Osteoblast (primary cell): ENCODE measurements at regions not wholly inside any gene's neighbourhood (a gene's known extent, or its start where the extent isn't known, plus 50 kb on each side); places are given as distances from the start of the nearest gene placed in this dataset.

Experiments used
- DNase-seq: peaks from one replicate; pipeline ENCODE4 v3.0.0; 2011; ENCODE audit warnings: low spot score, mixed read lengths; ENCODE audit not compliant: insufficient read length; ENCODE audit errors: missing footprints
- H2AFZ ChIP-seq: 2 replicates; pipeline ENCODE4 v1.6.0; 2011; ENCODE audit warnings: mild to moderate bottlenecking, low read length
- H3K27ac ChIP-seq: 2 replicates; pipeline ENCODE4 v1.5.1; 2011; ENCODE audit warnings: mild to moderate bottlenecking, low read depth, low read length, moderate library complexity
- H3K27me3 ChIP-seq: 2 replicates; pipeline ENCODE4 v1.6.0; 2012; ENCODE audit warnings: mild to moderate bottlenecking, control low read depth, inconsistent platforms, low read length, moderate library complexity; ENCODE audit not compliant: insufficient read depth
- H3K36me3 ChIP-seq: 2 replicates; pipeline ENCODE4 v1.5.1; 2011; ENCODE audit warnings: mild to moderate bottlenecking, low read length, control low read depth, moderate library complexity; ENCODE audit not compliant: insufficient read depth
- H3K4me1 ChIP-seq: 2 replicates; pipeline ENCODE4 v1.5.1; 2011; ENCODE audit warnings: mild to moderate bottlenecking, low read length, control low read depth, moderate library complexity; ENCODE audit not compliant: insufficient read depth
- H3K4me2 ChIP-seq: 2 replicates; pipeline ENCODE4 v1.6.0; 2011; ENCODE audit warnings: mild to moderate bottlenecking, low read length; ENCODE audit not compliant: insufficient read depth
- H3K4me3 ChIP-seq: fragments of 200-600 bp; sonication (generic); 3 replicates; pipeline ENCODE4 v1.5.1; 2012; ENCODE audit warnings: mild to moderate bottlenecking, low read length, inconsistent platforms; ENCODE audit not compliant: insufficient read depth
- H3K79me2 ChIP-seq: 2 replicates; pipeline ENCODE4 v1.6.0; 2012; ENCODE audit warnings: mild to moderate bottlenecking, low read length, control low read depth, inconsistent platforms; ENCODE audit not compliant: insufficient read depth
- H3K9me3 ChIP-seq: 2 replicates; pipeline ENCODE4 v1.5.1; 2011; ENCODE audit warnings: low read depth, low read length, control low read depth
- H4K20me1 ChIP-seq: 2 replicates; pipeline ENCODE4 v1.6.0; 2012; ENCODE audit warnings: mild to moderate bottlenecking, low read length, control low read depth; ENCODE audit not compliant: insufficient read depth
- CTCF ChIP-seq: IDR thresholded peaks from 2 replicates; pipeline ENCODE4 v1.5.1; 2011; ENCODE audit warnings: mild to moderate bottlenecking, low read depth, low read length, moderate library complexity; ENCODE audit errors: extremely low read depth

DNA sequence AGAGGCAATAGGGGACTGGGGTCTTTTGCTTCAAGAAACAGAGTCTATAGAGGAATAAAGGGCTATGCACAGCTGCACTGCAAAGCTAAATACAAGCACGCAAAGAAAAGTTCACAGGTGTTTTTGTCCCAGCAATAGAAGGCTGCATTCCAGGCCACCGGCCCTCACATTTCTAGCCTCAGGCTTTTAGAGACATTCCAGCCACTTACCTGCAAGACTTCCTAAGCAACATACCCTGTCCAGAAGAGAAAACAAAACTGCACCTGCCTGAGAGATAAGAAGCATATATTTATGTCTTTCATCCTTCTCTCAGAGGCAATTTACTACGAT lies 220.5 kb downstream of the OPA1 start:
- no peaks in the 10 kb centered on the region for H3K36me3 ChIP-seq
- H3K27me3 ChIP-seq = peaks cover 55% of the 10 kb centered on the region
- no peak overlapping the region for H3K4me2 ChIP-seq
- no peak overlapping the region for H3K27ac ChIP-seq
- H3K79me2 ChIP-seq = no peaks in the 10 kb centered on the region
- no peak overlapping the region for H2AFZ ChIP-seq
- H3K4me1 ChIP-seq = no peaks in the 10 kb centered on the region
- no peaks in the 10 kb centered on the region for H4K20me1 ChIP-seq
- H3K9me3 ChIP-seq = no peaks in the 10 kb centered on the region
- H3K4me3 ChIP-seq = no peak overlapping the region
- DNase-seq = no peak
- no peak for TF ChIP-seq CTCF

- Histone ChIP-seq H3K27ac (no peak overlapping the region), H3K79me2 (no peaks in the 10 kb centered on the region), H3K36me3 (no peaks in the 10 kb centered on the region), H3K4me2 (no peak overlapping the region), H3K27me3 (peaks cover 57% of the 10 kb centered on the region), H3K4me1 (no peaks in the 10 kb centered on the region), H2AFZ (no peak overlapping the region), H3K4me3 (no peak overlapping the region), H3K9me3 (no peaks in the 10 kb centered on the region), H4K20me1 (no peaks in the 10 kb centered on the region)
- no peak for DNase-seq
- no peak for TF ChIP-seq CTCF
Measured at GRCh38 chr3:193814166-193814892, 221.3 kb downstream of the OPA1 start.

DNA sequence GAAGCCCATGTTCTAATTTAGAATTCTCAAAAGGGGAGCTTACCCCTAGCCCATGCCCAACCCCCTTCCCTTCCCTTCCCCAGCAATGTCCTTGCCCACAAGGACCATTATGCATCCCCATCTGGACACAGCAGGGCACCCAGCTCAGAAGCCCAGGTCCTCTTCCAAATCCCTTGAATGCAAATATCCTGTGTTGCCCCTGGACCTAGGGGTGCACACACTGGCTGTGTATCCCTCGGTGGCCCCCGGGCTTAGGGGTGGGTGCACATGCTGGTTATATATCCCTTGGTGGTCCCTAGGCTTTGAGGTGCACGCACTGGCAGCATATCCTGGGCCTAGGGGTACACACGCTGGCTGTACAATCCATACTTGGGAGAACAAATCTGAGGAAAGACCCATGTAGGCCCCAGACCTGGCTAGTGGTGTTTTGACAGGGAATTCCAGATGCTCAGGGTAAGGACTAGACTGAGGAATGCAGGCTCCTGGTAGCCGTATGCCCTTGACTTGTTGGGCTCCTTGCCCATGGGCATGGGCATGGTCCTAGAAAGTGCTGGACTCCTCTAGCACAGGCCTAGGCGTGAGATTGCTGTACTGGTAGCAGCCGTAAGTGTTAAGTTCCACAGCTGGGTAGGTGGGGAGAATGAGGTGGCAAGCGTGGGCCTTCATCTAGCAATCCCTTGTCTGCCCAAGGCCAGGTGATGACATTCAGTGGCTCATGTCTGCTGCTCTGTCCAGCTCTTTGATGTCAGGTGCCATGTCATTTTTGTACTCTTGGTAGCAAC lies 222.4 kb downstream of the OPA1 start:
- Histone ChIP-seq H4K20me1 (no peaks in the 10 kb centered on the region), H3K79me2 (no peaks in the 10 kb centered on the region), H3K9me3 (no peaks in the 10 kb centered on the region), H2AFZ (no peak overlapping the region), H3K4me3 (no peak overlapping the region), H3K4me1 (no peaks in the 10 kb centered on the region), H3K27me3 (peaks cover 52% of the 10 kb centered on the region), H3K36me3 (no peaks in the 10 kb centered on the region), H3K4me2 (no peak overlapping the region), H3K27ac (no peak overlapping the region)
- no peak for TF ChIP-seq CTCF
- DNase-seq = peak; percentile 67

GRCh38 chr3:193816028-193816395 lies 223.0 kb downstream of the OPA1 start:
- H3K27ac ChIP-seq = no peak overlapping the region
- TF ChIP-seq CTCF = no peak
- no peaks in the 10 kb centered on the region for H3K9me3 ChIP-seq
- no peaks in the 10 kb centered on the region for H3K4me1 ChIP-seq
- H3K4me3 ChIP-seq = no peak overlapping the region
- peaks cover 51% of the 10 kb centered on the region for H3K27me3 ChIP-seq
- H3K4me2 ChIP-seq = no peak overlapping the region
- H4K20me1 ChIP-seq = no peaks in the 10 kb centered on the region
- H3K36me3 ChIP-seq = no peaks in the 10 kb centered on the region
- DNase-seq = no peak
- H2AFZ ChIP-seq = no peak overlapping the region
- H3K79me2 ChIP-seq = no peaks in the 10 kb centered on the region
